ENCODE measurements at regions not wholly inside any gene's neighbourhood (a gene's known extent, or its start where the extent isn't known, plus 50 kb on each side); places are given as distances from the start of the nearest gene placed in this dataset.

DNA sequence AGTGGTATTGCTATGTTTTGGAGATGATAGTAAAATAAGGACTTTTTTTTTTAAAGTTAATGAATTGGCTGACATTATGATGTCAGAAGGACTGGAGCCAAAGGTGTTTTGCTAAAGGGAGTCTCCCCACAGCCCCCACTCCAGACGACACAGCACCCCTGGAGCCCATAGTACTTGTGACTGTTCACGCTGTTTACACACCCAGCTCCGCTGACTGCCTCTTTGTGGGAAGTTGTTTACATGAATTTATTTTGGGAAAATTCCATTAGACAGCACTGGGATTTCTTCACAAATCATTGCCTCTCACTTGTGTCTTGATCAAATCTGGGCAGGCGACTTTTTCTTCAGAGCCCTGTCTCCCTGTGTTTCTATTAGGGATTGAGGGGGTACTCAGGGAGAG lies 108.6 kb downstream of the C17orf67 start:
- TF ChIP-seq EP300 (IDR thresholded peaks at IDR 0.05) (no peak), POLR2AphosphoS5 (IDR thresholded peaks at IDR 0.05) (no peak), CTCF (IDR thresholded peaks at IDR 0.05) (no peak)
